SK-N-SH (cell line): ENCODE measurements at regions not wholly inside any gene's neighbourhood (a gene's known extent, or its start where the extent isn't known, plus 50 kb on each side); places are given as distances from the start of the nearest gene placed in this dataset.
A peak's percentile ranks its signal among the peaks of the same experiment; 100 is the strongest.

Experiments
- CTCF ChIA-PET: fragments of 300-600, 350-600 bp; formaldehyde crosslinking; extraction: SDS; loops from one replicate; lab custom pipeline; 2021; lab: Yijun Ruan, JAX
- POLR2A ChIA-PET: fragments of 350-600 bp; sonication (Branson Sonifier 250); formaldehyde crosslinking; extraction: SDS; loops from one replicate; lab custom pipeline; 2020; ENCODE audit warnings: antibody characterized with exemption, inconsistent platforms; lab: Yijun Ruan, JAX
- DNase-seq: peaks from one replicate; pipeline ENCODE4 v3.0.0; 2012
- H2AFZ ChIP-seq: fragments of 200-600 bp; sonication (generic); 2 replicates; pipeline ENCODE4 v1.8.1; 2016; ENCODE audit warnings: antibody characterized with exemption, mild to moderate bottlenecking, low read depth
- H3F3A ChIP-seq: fragments of 200-600 bp; sonication (generic); replicated peaks from 2 replicates; pipeline ENCODE3; 2016; ENCODE audit warnings: antibody characterized with exemption, mild to moderate bottlenecking; ENCODE audit not compliant: insufficient read depth
- H3K27ac ChIP-seq, 2 experiments: fragments of 200-500 bp in 1 of 2; fragments of 200-600 bp in 1 of 2; sonication (Bioruptor generic) in 1 of 2; sonication (generic), shearing (Covaris generic) in 1 of 2; 2 replicates each; pipeline versions ENCODE4 v1.5.1 to v1.6.1; 2014 to 2016; ENCODE audit warnings: low read depth in 2 of 2, inconsistent platforms in 1 of 2, low read length in 1 of 2, mild to moderate bottlenecking in 1 of 2, mixed read lengths in 1 of 2
- H3K27me3 ChIP-seq: fragments of 200-600 bp; sonication (generic), shearing (Covaris generic); 2 replicates; pipeline ENCODE4 v1.6.1; 2016; ENCODE audit warnings: mixed run types; ENCODE audit not compliant: insufficient read depth
- H3K36me3 ChIP-seq, 2 experiments: fragments of 200-500 bp in 1 of 2; fragments of 200-600 bp in 1 of 2; sonication (Bioruptor generic) in 1 of 2; sonication (generic) in 1 of 2; replicated peaks in 1 of 2; 2 replicates each; pipeline versions ENCODE3 to v1.5.1; 2014 to 2016; ENCODE audit warnings: low read length in 1 of 2, mild to moderate bottlenecking in 1 of 2; ENCODE audit not compliant: insufficient read depth in 2 of 2, control insufficient read depth in 1 of 2
- H3K4me1 ChIP-seq, 2 experiments: fragments of 200-500 bp in 1 of 2; fragments of 200-600 bp in 1 of 2; sonication (Bioruptor generic) in 1 of 2; sonication (generic), shearing (Covaris generic) in 1 of 2; 2 replicates each; pipeline versions ENCODE4 v1.5.1 to v1.6.1; 2014 to 2016; ENCODE audit warnings: low read depth in 1 of 2, low read length in 1 of 2, mixed run types in 1 of 2; ENCODE audit not compliant: insufficient read depth in 2 of 2, control insufficient read depth in 1 of 2
- H3K4me2 ChIP-seq: fragments of 200-600 bp; sonication (generic), shearing (Covaris generic); 2 replicates; pipeline ENCODE4 v1.6.1; 2017; ENCODE audit warnings: mixed run types
- H3K4me3 ChIP-seq, 2 experiments: fragments of 200-500 bp in 1 of 2; fragments of 200-600 bp in 1 of 2; sonication (Bioruptor generic) in 1 of 2; sonication (generic), shearing (Covaris generic) in 1 of 2; 2 replicates each; pipeline versions ENCODE4 v1.5.1 to v1.8.1; 2014 to 2016; ENCODE audit warnings: low read depth in 2 of 2, inconsistent platforms in 1 of 2, low read length in 1 of 2, mild to moderate bottlenecking in 1 of 2, mixed read lengths in 1 of 2, moderate library complexity in 1 of 2
- H3K79me2 ChIP-seq: fragments of 200-600 bp; sonication (generic); 2 replicates; pipeline ENCODE4 v1.8.1; 2017; ENCODE audit warnings: mild to moderate bottlenecking; ENCODE audit not compliant: insufficient read depth
- H3K9ac ChIP-seq: fragments of 200-600 bp; sonication (generic); 2 replicates; pipeline ENCODE4 v1.6.1; 2017; ENCODE audit warnings: mixed run types
- H3K9me2 ChIP-seq: fragments of 200-600 bp; sonication (generic); 2 replicates; pipeline ENCODE4 v1.6.1; 2017; ENCODE audit warnings: mixed run types
- H3K9me3 ChIP-seq: fragments of 200-600 bp; sonication (generic); 2 replicates; pipeline ENCODE4 v1.6.1; 2017; ENCODE audit warnings: mixed run types, mild to moderate bottlenecking, moderate library complexity
- H4K20me1 ChIP-seq: fragments of 200-600 bp; sonication (generic); 2 replicates; pipeline ENCODE4 v1.6.1; 2017; ENCODE audit warnings: mild to moderate bottlenecking, mixed run types; ENCODE audit not compliant: insufficient read depth
- GATA2 ChIP-seq: sonication (generic); formaldehyde crosslinking; IDR thresholded peaks from 2 replicates; pipeline ENCODE4 v1.5.0; 2020; ENCODE audit warnings: mild to moderate bottlenecking, missing genetic modification reagents
- RXRA ChIP-seq: IDR thresholded peaks from 2 replicates; pipeline ENCODE4 v1.4.0; 2012; ENCODE audit warnings: low read depth, mild to moderate bottlenecking, borderline replicate concordance
- SIN3A ChIP-seq: IDR thresholded peaks from 2 replicates; pipeline ENCODE4 v1.6.1; 2012; ENCODE audit warnings: low read depth, mild to moderate bottlenecking, low read length, moderate library complexity, borderline replicate concordance
- TEAD4 ChIP-seq: IDR thresholded peaks from 2 replicates; pipeline ENCODE4 v1.4.0; 2012; ENCODE audit warnings: mild to moderate bottlenecking, borderline replicate concordance; ENCODE audit not compliant: insufficient read depth
- WGBS: methylation state at CpG from one replicate; pipeline ENCODE4 v1.1.6; 2017; ENCODE audit warnings: low lambda C conversion rate; 5-methylcytosine and 5-hydroxymethylcytosine counted together
- TF ChIP-seq, protein P1 (sequence below): IDR thresholded peaks from 2 replicates; pipeline ENCODE4 v1.6.1; 2012; ENCODE audit warnings: mild to moderate bottlenecking, low read depth, low read length, moderate library complexity
- TF ChIP-seq, protein P2 (sequence below): IDR thresholded peaks from 2 replicates; pipeline ENCODE4; 2012

DNA sequence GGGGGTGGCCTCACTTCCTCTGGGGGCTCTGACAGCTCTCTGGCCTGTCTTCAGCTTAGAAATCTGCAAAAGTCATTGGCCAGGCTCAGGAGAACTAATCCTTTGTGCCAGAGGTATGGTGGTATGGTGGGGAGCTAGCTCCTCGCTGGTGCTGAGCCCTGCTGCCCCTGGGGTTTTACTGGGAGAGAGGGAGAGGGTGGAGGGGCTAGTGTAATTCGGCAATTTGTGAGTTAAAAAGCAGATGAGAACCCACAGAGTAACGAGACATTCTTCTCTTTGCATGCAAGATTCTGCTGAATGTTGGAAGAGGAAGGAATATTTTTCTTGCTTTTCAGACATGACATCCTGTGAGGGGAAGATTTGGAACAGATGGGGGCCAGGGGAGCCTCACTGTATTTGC is 65.5 kb upstream of the SPRY4 start:
- Histone ChIP-seq H3K79me2 (no peaks in the 10 kb centered on the region), H3K9me3 (no peaks in the 10 kb centered on the region), H4K20me1 (no peaks in the 10 kb centered on the region), H2AFZ (no peak overlapping the region), H3K9me2 (no peaks in the 10 kb centered on the region), H3K27ac (peak overlapping the region in 1 of 2 experiments; percentile 25; a peak in 1 of 4 replicates), H3K4me3 (no peak overlapping the region), H3K9ac (no peak overlapping the region), H3K4me2 (peak overlapping the region; percentile 31; the same call in 1 of the 2 replicates), H3K27me3 (no peaks in the 10 kb centered on the region), H3K4me1 (peaks cover 18 to 42% of the 10 kb centered on the region in 2 experiments; a peak in 3 of 4 replicates), H3K36me3 (peaks cover 0 to 11% of the 10 kb centered on the region in 2 experiments), H3F3A (no peaks in the 10 kb centered on the region)
- WGBS: 64% methylated on average over 3 of the region's 3 CpGs
- TF ChIP-seq, protein P1, sequence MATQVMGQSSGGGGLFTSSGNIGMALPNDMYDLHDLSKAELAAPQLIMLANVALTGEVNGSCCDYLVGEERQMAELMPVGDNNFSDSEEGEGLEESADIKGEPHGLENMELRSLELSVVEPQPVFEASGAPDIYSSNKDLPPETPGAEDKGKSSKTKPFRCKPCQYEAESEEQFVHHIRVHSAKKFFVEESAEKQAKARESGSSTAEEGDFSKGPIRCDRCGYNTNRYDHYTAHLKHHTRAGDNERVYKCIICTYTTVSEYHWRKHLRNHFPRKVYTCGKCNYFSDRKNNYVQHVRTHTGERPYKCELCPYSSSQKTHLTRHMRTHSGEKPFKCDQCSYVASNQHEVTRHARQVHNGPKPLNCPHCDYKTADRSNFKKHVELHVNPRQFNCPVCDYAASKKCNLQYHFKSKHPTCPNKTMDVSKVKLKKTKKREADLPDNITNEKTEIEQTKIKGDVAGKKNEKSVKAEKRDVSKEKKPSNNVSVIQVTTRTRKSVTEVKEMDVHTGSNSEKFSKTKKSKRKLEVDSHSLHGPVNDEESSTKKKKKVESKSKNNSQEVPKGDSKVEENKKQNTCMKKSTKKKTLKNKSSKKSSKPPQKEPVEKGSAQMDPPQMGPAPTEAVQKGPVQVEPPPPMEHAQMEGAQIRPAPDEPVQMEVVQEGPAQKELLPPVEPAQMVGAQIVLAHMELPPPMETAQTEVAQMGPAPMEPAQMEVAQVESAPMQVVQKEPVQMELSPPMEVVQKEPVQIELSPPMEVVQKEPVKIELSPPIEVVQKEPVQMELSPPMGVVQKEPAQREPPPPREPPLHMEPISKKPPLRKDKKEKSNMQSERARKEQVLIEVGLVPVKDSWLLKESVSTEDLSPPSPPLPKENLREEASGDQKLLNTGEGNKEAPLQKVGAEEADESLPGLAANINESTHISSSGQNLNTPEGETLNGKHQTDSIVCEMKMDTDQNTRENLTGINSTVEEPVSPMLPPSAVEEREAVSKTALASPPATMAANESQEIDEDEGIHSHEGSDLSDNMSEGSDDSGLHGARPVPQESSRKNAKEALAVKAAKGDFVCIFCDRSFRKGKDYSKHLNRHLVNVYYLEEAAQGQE: no peak
- no peak for TF ChIP-seq SIN3A
- POLR2A ChIA-PET: interaction anchor here (0.8 kb wide), 1 partner anchor 13 kb away, joined by 3 read pairs; no protein-coding TSS in a partner anchor
- DNase-seq: no peak
- CTCF ChIA-PET: no interaction called here

DNA sequence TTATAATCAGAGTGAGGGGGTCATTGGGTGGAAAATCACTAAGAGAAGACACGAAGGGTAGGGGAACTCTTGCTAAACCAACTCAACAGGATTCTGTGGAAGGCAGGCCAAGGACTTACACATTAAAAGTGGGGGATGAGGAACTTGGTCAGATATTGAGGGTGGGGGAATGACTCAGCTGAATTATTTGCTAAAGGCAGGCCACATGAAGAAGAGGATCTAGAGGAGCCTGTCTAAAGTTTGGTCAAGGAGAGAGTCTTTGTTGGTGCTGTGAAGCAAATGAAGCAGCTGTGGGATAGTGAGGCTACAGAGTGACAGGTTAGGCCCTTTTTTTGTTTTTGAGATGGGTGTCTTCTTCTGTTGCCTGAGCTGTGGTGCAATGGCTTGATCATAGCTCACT is 63.9 kb upstream of the SPRY4 start:
- H3F3A ChIP-seq: no peaks in the 10 kb centered on the region
- no peaks in the 10 kb centered on the region for H3K9me2 ChIP-seq
- H3K36me3 ChIP-seq: peaks cover 0 to 3% of the 10 kb centered on the region in 2 experiments
- TF ChIP-seq GATA2: no peak
- TF ChIP-seq, protein P2, sequence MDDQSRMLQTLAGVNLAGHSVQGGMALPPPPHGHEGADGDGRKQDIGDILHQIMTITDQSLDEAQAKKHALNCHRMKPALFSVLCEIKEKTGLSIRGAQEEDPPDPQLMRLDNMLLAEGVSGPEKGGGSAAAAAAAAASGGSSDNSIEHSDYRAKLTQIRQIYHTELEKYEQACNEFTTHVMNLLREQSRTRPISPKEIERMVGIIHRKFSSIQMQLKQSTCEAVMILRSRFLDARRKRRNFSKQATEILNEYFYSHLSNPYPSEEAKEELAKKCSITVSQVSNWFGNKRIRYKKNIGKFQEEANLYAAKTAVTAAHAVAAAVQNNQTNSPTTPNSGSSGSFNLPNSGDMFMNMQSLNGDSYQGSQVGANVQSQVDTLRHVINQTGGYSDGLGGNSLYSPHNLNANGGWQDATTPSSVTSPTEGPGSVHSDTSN: no peak
- no peak for TF ChIP-seq TEAD4
- TF ChIP-seq RXRA: no peak
- TF ChIP-seq, protein P1: no peak
- no peak overlapping the region for H2AFZ ChIP-seq
- H3K9me3 ChIP-seq: no peaks in the 10 kb centered on the region
- WGBS: 79% methylated on average over 1 of the region's 1 CpG
- no peak overlapping the region for H3K4me2 ChIP-seq
- no peaks in the 10 kb centered on the region for H4K20me1 ChIP-seq
- no peak overlapping the region for H3K9ac ChIP-seq
- no peak overlapping the region for H3K4me3 ChIP-seq
- H3K4me1 ChIP-seq: peaks cover 18 to 47% of the 10 kb centered on the region in 2 experiments; a peak in 3 of 4 replicates
- DNase-seq: no peak
- CTCF ChIA-PET: no interaction called here
- H3K27me3 ChIP-seq: no peaks in the 10 kb centered on the region
- no peaks in the 10 kb centered on the region for H3K79me2 ChIP-seq
- no peak overlapping the region for H3K27ac ChIP-seq
- POLR2A ChIA-PET: no interaction called here
